ENCODE measurements at regions not wholly inside any gene's neighbourhood (a gene's known extent, or its start where the extent isn't known, plus 50 kb on each side); places are given as distances from the start of the nearest gene placed in this dataset.

GRCh38 chr13:47289567-47289966 lies 392.7 kb upstream of the HTR2A start:
- no peaks in the 10 kb centered on the region for H3K36me3 ChIP-seq (ENCODE audit: insufficient read depth, low read length)
- no peak overlapping the region for H3K27ac ChIP-seq (ENCODE audit: low read depth, low read length)
- no peaks in the 10 kb centered on the region for H3K27me3 ChIP-seq (ENCODE audit: insufficient read depth, low read length)
- no peak overlapping the region for H3K9ac ChIP-seq (ENCODE audit: low read depth, low read length)
- H3K9me3 ChIP-seq (ENCODE audit: insufficient read depth, low read depth, low read length) = no peaks in the 10 kb centered on the region
- no peaks in the 10 kb centered on the region; the same call in 1 of the 2 replicates for H3K4me1 ChIP-seq (ENCODE audit: insufficient read depth, low read length)
- WGBS = 100% methylated on average over 1 of the region's 1 CpG
- no peak overlapping the region for H3K4me3 ChIP-seq (ENCODE audit: low read length)

- Histone ChIP-seq H3K27ac (ENCODE audit: low read depth, low read length) (no peak overlapping the region), H3K9me3 (ENCODE audit: insufficient read depth, low read depth, low read length) (no peaks in the 10 kb centered on the region), H3K4me1 (ENCODE audit: insufficient read depth, low read length) (no peaks in the 10 kb centered on the region; the same call in 1 of the 2 replicates), H3K4me3 (ENCODE audit: low read length) (no peak overlapping the region), H3K9ac (ENCODE audit: low read depth, low read length) (no peak overlapping the region), H3K36me3 (ENCODE audit: insufficient read depth, low read length) (no peaks in the 10 kb centered on the region), H3K27me3 (ENCODE audit: insufficient read depth, low read length) (no peaks in the 10 kb centered on the region)
- WGBS = 73% methylated on average over 5 of the region's 5 CpGs
Observed at GRCh38 chr13:47288546-47288945, 391.7 kb upstream of the HTR2A start.

- no CpG with 5 or more reads among the region's 1 CpG for WGBS
- Histone ChIP-seq H3K36me3 (ENCODE audit: insufficient read depth, low read length) (no peaks in the 10 kb centered on the region), H3K9me3 (ENCODE audit: insufficient read depth, low read depth, low read length) (no peaks in the 10 kb centered on the region), H3K4me3 (ENCODE audit: low read length) (no peak overlapping the region), H3K9ac (ENCODE audit: low read depth, low read length) (no peak overlapping the region), H3K27me3 (ENCODE audit: insufficient read depth, low read length) (no peaks in the 10 kb centered on the region), H3K27ac (ENCODE audit: low read depth, low read length) (no peak overlapping the region), H3K4me1 (ENCODE audit: insufficient read depth, low read length) (no peaks in the 10 kb centered on the region; the same call in 1 of the 2 replicates)
Observed at GRCh38 chr13:47287291-47287751, 390.5 kb upstream of the HTR2A start.

GRCh38 chr13:47281991-47282390 lies 385.1 kb upstream of the HTR2A start:
- 98% methylated on average over 2 of the region's 2 CpGs for WGBS
- Histone ChIP-seq H3K9me3 (ENCODE audit: insufficient read depth, low read depth, low read length) (no peaks in the 10 kb centered on the region), H3K27ac (ENCODE audit: low read depth, low read length) (no peak overlapping the region), H3K4me1 (ENCODE audit: insufficient read depth, low read length) (no peaks in the 10 kb centered on the region; the same call in 1 of the 2 replicates), H3K4me3 (ENCODE audit: low read length) (no peak overlapping the region), H3K9ac (ENCODE audit: low read depth, low read length) (no peak overlapping the region), H3K27me3 (ENCODE audit: insufficient read depth, low read length) (no peaks in the 10 kb centered on the region), H3K36me3 (ENCODE audit: insufficient read depth, low read length) (no peaks in the 10 kb centered on the region)

- no peaks in the 10 kb centered on the region for H3K27me3 ChIP-seq (ENCODE audit: insufficient read depth, low read length)
- WGBS = no CpG with 5 or more reads among the region's 1 CpG
Observed at GRCh38 chr13:47279920-47280319, 383.1 kb upstream of the HTR2A start.

GRCh38 chr13:47277774-47278173 lies 380.9 kb upstream of the HTR2A start:
- H3K36me3 ChIP-seq (ENCODE audit: insufficient read depth, low read length) = no peaks in the 10 kb centered on the region
- no peaks in the 10 kb centered on the region; the same call in 1 of the 2 replicates for H3K4me1 ChIP-seq (ENCODE audit: insufficient read depth, low read length)
- no peak overlapping the region for H3K27ac ChIP-seq (ENCODE audit: low read depth, low read length)
- no peak overlapping the region for H3K9ac ChIP-seq (ENCODE audit: low read depth, low read length)
- no peaks in the 10 kb centered on the region for H3K27me3 ChIP-seq (ENCODE audit: insufficient read depth, low read length)
- WGBS = 100% methylated on average over 1 of the region's 1 CpG
- H3K4me3 ChIP-seq (ENCODE audit: low read length) = no peak overlapping the region
- H3K9me3 ChIP-seq (ENCODE audit: insufficient read depth, low read depth, low read length) = no peaks in the 10 kb centered on the region

More at GRCh38 chr13:47279920-47280319, 383.1 kb upstream of the HTR2A start:
- Histone ChIP-seq H3K9ac (ENCODE audit: low read depth, low read length) (no peak overlapping the region), H3K4me3 (ENCODE audit: low read length) (no peak overlapping the region), H3K27ac (ENCODE audit: low read depth, low read length) (no peak overlapping the region), H3K4me1 (ENCODE audit: insufficient read depth, low read length) (no peaks in the 10 kb centered on the region), H3K9me3 (ENCODE audit: insufficient read depth, low read depth, low read length) (no peaks in the 10 kb centered on the region), H3K36me3 (ENCODE audit: insufficient read depth, low read length) (no peaks in the 10 kb centered on the region)

GRCh38 chr13:47268270-47268669 lies 371.4 kb upstream of the HTR2A start:
- H3K9me3 ChIP-seq (ENCODE audit: insufficient read depth, low read depth, low read length) = no peaks in the 10 kb centered on the region
- H3K27ac ChIP-seq (ENCODE audit: low read depth, low read length) = no peak overlapping the region
- WGBS = 100% methylated on average over 2 of the region's 2 CpGs
- H3K36me3 ChIP-seq (ENCODE audit: insufficient read depth, low read length) = no peaks in the 10 kb centered on the region
- H3K4me1 ChIP-seq (ENCODE audit: insufficient read depth, low read length) = no peaks in the 10 kb centered on the region; the same call in 1 of the 2 replicates
- H3K27me3 ChIP-seq (ENCODE audit: insufficient read depth, low read length) = no peaks in the 10 kb centered on the region
- H3K9ac ChIP-seq (ENCODE audit: low read depth, low read length) = no peak overlapping the region
- H3K4me3 ChIP-seq (ENCODE audit: low read length) = no peak overlapping the region

- 92% methylated on average over 2 of the region's 2 CpGs for WGBS
- Histone ChIP-seq H3K4me1 (ENCODE audit: insufficient read depth, low read length) (no peaks in the 10 kb centered on the region), H3K36me3 (ENCODE audit: insufficient read depth, low read length) (no peaks in the 10 kb centered on the region), H3K4me3 (ENCODE audit: low read length) (no peak overlapping the region), H3K27me3 (ENCODE audit: insufficient read depth, low read length) (no peaks in the 10 kb centered on the region), H3K9ac (ENCODE audit: low read depth, low read length) (no peak overlapping the region), H3K27ac (ENCODE audit: low read depth, low read length) (no peak overlapping the region), H3K9me3 (ENCODE audit: insufficient read depth, low read depth, low read length) (no peaks in the 10 kb centered on the region)
Observed at GRCh38 chr13:47258384-47258783, 361.5 kb upstream of the HTR2A start.

- Histone ChIP-seq H3K4me3 (ENCODE audit: low read length) (no peak overlapping the region), H3K9me3 (ENCODE audit: insufficient read depth, low read depth, low read length) (no peaks in the 10 kb centered on the region), H3K36me3 (ENCODE audit: insufficient read depth, low read length) (no peaks in the 10 kb centered on the region), H3K4me1 (ENCODE audit: insufficient read depth, low read length) (no peaks in the 10 kb centered on the region), H3K27me3 (ENCODE audit: insufficient read depth, low read length) (no peaks in the 10 kb centered on the region), H3K9ac (ENCODE audit: low read depth, low read length) (no peak overlapping the region), H3K27ac (ENCODE audit: low read depth, low read length) (no peak overlapping the region)
- 100% methylated on average over 1 of the region's 1 CpG for WGBS
Observed at GRCh38 chr13:47256618-47257017, 359.8 kb upstream of the HTR2A start.

GRCh38 chr13:47252627-47253026 lies 355.8 kb upstream of the HTR2A start:
- no peak overlapping the region for H3K9ac ChIP-seq (ENCODE audit: low read depth, low read length)

GRCh38 chr13:47251771-47252170 lies 354.9 kb upstream of the HTR2A start:
- WGBS = 97% methylated on average over 4 of the region's 4 CpGs
- H3K27ac ChIP-seq (ENCODE audit: low read depth, low read length) = no peak overlapping the region
- H3K27me3 ChIP-seq (ENCODE audit: insufficient read depth, low read length) = no peaks in the 10 kb centered on the region
- H3K4me3 ChIP-seq (ENCODE audit: low read length) = no peak overlapping the region
- no peaks in the 10 kb centered on the region for H3K9me3 ChIP-seq (ENCODE audit: insufficient read depth, low read depth, low read length)
- no peak overlapping the region for H3K9ac ChIP-seq (ENCODE audit: low read depth, low read length)
- no peaks in the 10 kb centered on the region for H3K36me3 ChIP-seq (ENCODE audit: insufficient read depth, low read length)
- H3K4me1 ChIP-seq (ENCODE audit: insufficient read depth, low read length) = no peaks in the 10 kb centered on the region

More at GRCh38 chr13:47252627-47253026, 355.8 kb upstream of the HTR2A start:
- Histone ChIP-seq H3K36me3 (ENCODE audit: insufficient read depth, low read length) (no peaks in the 10 kb centered on the region), H3K4me3 (ENCODE audit: low read length) (no peak overlapping the region), H3K27me3 (ENCODE audit: insufficient read depth, low read length) (no peaks in the 10 kb centered on the region), H3K4me1 (ENCODE audit: insufficient read depth, low read length) (no peaks in the 10 kb centered on the region), H3K9me3 (ENCODE audit: insufficient read depth, low read depth, low read length) (no peaks in the 10 kb centered on the region), H3K27ac (ENCODE audit: low read depth, low read length) (no peak overlapping the region)
- 91% methylated on average over 1 of the region's 1 CpG for WGBS

- WGBS = 95% methylated on average over 7 of the region's 7 CpGs
- no peaks in the 10 kb centered on the region for H3K9me3 ChIP-seq (ENCODE audit: insufficient read depth, low read depth, low read length)
- no peaks in the 10 kb centered on the region for H3K4me1 ChIP-seq (ENCODE audit: insufficient read depth, low read length)
- no peak overlapping the region for H3K4me3 ChIP-seq (ENCODE audit: low read length)
- no peaks in the 10 kb centered on the region for H3K36me3 ChIP-seq (ENCODE audit: insufficient read depth, low read length)
- no peaks in the 10 kb centered on the region for H3K27me3 ChIP-seq (ENCODE audit: insufficient read depth, low read length)
- no peak overlapping the region for H3K9ac ChIP-seq (ENCODE audit: low read depth, low read length)
- H3K27ac ChIP-seq (ENCODE audit: low read depth, low read length) = no peak overlapping the region
Observed at GRCh38 chr13:47250146-47250545, 353.3 kb upstream of the HTR2A start.
